ENCODE measurements at regions not wholly inside any gene's neighbourhood (a gene's known extent, or its start where the extent isn't known, plus 50 kb on each side); places are given as distances from the start of the nearest gene placed in this dataset.
"Not testable (repeated sequence)": the region's sequence is repeated elsewhere in the genome, so short reads cannot be mapped to it uniquely, and the experiment has no call there.

DNA sequence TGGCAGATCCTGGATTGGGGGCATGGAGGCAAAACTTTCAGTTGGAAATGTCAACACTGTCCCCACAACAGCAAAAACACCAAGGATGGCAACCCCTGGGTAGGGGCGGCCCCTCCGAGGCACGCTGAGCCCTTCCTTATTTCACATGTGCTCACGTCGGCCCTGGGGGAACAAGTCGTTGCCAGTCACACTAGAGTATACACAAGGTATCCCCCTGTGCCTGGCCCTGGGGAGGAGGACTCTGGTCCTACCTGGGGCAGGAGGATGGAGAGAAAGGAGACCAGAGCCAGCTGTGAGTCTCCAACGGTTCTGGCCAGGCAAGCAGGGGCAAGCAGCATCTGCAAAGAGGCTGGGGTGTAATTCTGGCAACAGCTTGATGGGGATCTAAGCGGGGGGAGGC, 126.9 kb upstream of the FOXD4L5 start:
- TF ChIP-seq, protein P1, sequence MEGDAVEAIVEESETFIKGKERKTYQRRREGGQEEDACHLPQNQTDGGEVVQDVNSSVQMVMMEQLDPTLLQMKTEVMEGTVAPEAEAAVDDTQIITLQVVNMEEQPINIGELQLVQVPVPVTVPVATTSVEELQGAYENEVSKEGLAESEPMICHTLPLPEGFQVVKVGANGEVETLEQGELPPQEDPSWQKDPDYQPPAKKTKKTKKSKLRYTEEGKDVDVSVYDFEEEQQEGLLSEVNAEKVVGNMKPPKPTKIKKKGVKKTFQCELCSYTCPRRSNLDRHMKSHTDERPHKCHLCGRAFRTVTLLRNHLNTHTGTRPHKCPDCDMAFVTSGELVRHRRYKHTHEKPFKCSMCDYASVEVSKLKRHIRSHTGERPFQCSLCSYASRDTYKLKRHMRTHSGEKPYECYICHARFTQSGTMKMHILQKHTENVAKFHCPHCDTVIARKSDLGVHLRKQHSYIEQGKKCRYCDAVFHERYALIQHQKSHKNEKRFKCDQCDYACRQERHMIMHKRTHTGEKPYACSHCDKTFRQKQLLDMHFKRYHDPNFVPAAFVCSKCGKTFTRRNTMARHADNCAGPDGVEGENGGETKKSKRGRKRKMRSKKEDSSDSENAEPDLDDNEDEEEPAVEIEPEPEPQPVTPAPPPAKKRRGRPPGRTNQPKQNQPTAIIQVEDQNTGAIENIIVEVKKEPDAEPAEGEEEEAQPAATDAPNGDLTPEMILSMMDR (IDR thresholded peaks at IDR 0.05; ENCODE audit: low read depth, low read length, missing control alignments) = no peak
- no peak overlapping the region for H3K4me3 ChIP-seq (replicated peaks; ENCODE audit: low read depth, low read length)
- DNase-seq (ENCODE audit: extremely low read depth, low read depth) = no peak

DNA sequence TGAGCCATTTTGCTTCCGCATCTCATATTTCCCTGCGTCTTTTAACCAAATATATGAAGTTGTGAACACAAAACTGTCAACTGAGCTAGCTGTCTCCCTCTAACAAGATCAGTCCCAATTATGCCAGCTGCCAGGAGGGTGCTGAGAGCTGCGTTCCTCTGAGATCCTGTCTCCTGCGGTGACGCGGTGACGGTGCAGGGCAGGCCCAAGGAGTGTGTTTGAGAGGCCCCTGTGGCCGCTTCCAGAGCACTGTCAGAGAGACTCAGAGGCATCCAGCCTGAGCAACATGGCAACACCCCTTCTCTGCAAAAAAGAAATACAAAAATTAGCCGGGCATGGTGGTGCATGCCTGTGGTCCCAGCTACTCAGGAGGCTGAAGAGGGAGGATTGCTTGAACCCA, 126.3 kb upstream of the FOXD4L5 start:
- TF ChIP-seq, protein P1 (IDR thresholded peaks at IDR 0.05; ENCODE audit: low read depth, low read length, missing control alignments) = no peak
- DNase-seq (ENCODE audit: extremely low read depth, low read depth) = no peak
- H3K4me3 ChIP-seq (replicated peaks; ENCODE audit: low read depth, low read length) = no peak overlapping the region

DNA sequence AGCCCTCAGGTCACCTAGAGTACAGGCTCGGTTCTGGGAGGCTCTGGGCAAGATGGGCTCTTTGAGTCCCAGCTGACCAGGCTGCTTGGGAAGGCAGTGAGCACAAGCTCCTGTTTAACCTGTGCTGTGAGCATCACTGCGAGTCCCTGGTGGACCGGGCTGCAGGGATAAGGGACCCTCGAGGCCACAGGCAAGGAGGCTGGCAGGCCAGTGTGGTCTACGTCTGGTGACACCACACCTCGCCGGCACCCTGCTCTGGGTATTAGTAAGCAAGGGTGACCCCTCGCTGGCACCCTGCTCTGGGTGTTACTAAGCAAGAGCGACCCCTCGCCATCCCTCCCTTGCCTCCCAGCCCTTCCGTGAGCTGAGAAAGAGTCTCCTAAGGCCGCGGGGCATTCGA, 125.9 kb upstream of the FOXD4L5 start:
- H3K4me3 ChIP-seq (replicated peaks; ENCODE audit: low read depth, low read length) = no peak overlapping the region
- TF ChIP-seq, protein P1 (IDR thresholded peaks at IDR 0.05; ENCODE audit: low read depth, low read length, missing control alignments) = no peak
- no peak for DNase-seq (ENCODE audit: extremely low read depth, low read depth)

DNA sequence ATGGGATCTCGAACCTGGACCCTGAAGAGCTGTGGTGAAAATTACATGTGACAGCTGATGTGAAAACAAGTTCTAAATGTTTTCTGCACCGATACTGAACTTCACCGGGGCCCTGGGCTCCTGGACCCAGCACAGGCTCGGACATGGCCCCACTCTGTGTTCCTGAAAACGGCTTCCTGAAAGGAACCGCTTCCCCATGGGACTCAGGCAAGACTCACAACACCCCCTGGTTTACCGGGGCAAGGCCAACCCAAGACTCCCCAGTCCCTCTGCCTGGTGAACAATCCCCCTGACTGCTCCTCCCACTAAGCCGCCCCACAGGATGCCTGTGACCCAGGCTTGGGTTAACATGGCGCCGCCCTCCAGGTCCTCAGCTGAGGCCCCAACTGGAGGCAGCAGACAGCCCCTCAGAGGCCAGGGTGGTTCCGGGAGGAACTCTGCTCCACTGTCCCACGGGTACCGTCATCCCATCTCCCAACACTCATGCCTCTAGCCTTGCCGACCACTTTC, 124.5 kb upstream of the FOXD4L5 start:
- H3K4me3 ChIP-seq (replicated peaks; ENCODE audit: low read depth, low read length) = no peak overlapping the region
- DNase-seq (ENCODE audit: extremely low read depth, low read depth) = no peak
- TF ChIP-seq, protein P1 (IDR thresholded peaks at IDR 0.05; ENCODE audit: low read depth, low read length, missing control alignments) = no peak

DNA sequence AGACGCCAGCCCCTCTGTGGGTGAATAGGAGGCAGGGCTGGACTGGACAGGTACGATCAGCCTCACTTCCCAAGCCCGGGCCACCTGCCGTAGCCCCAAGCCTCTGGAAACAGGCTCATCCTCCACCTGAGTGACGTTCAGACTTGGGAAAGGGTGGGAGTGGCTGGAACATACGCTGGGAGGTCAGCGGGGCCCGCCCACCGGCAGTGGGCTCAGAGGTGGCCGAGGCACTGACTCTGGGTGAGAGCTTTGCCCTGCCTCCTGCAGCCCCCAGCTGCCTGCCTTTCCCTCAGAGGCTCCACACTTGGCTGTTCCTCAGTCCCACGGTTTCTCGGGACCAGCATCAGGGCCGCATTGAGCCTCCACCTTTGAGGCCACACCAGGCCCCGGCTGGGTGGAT, 123.8 kb upstream of the FOXD4L5 start:
- H3K4me3 ChIP-seq (replicated peaks; ENCODE audit: low read depth, low read length); DNase-seq (ENCODE audit: extremely low read depth, low read depth): not testable (repeated sequence)

DNA sequence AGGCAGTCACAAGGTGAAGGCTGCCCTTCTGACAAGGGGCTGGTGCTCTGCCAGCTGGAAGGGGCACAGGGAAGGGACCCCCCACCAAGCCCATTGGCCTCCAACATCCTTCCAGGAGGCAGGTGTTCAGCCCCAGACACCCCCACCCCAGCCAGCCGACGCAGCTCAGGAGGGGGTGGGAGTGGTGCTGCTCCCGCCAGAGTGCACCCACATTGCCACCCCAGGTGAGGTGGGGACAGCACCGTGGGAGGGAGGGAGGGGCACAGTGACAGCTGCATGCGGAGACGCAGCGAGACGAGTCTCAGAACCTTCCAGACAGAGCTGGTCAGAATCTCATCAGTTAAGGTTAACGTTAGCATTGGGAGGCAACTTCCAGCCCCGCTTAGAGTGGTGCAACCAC, 121.6 kb upstream of the FOXD4L5 start:
- not testable (repeated sequence) for DNase-seq (ENCODE audit: extremely low read depth, low read depth); H3K4me3 ChIP-seq (replicated peaks; ENCODE audit: low read depth, low read length)

DNA sequence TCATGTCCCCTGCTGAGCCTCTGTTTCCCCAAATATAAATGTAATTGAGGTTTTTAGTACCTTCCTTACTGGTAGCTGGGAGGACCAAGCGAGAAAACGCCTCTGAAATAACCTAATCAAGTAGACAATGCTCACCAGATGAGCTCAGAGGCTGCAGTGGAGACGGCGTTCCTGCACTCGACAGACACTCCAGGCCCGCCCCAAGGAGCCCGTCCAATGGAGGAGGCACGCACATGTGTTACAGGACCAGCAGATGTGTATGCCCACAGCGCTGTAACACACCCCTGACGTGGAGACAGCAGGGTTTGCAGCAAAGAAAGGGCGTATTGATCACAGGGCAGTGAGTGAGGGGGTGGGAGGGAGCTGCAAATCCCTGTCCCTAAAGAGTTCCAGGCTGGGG, 120.8 kb upstream of the FOXD4L5 start:
- not testable (repeated sequence) for DNase-seq (ENCODE audit: extremely low read depth, low read depth); H3K4me3 ChIP-seq (replicated peaks; ENCODE audit: low read depth, low read length)

DNA sequence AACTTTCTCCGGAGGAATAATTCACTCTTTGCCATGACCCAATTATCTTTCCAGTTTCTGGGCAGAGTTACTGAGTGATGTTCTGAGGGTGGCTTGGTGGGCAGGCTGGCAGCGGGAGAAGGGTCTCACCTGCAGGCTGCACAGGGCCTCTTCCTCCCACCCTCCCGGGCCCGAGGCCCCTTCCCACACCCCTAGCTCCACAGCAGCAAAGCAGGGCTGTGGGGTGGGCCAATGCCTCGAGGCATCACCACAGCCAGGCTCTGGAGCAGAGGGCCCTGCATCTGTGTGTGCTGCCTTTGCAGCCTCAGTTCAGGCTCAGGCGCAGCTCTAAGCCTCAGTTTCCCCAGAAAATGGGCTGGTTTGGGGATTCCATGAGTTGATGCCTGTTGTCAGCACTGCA, 120.2 kb upstream of the FOXD4L5 start:
- TF ChIP-seq, protein P1 (IDR thresholded peaks at IDR 0.05; ENCODE audit: low read depth, low read length, missing control alignments) = no peak
- H3K4me3 ChIP-seq (replicated peaks; ENCODE audit: low read depth, low read length) = no peak overlapping the region
- DNase-seq (ENCODE audit: extremely low read depth, low read depth) = no peak

Measured in HFF-Myc (cell line).